Activated CD8-positive, alpha-beta memory T cell treated with anti-CD3 and anti-CD28 coated beads, Interleukin-2, amount 10 ng/mL, durations not matched to agents 7 days and 5 days (primary cell): ENCODE measurements at regions not wholly inside any gene's neighbourhood (a gene's known extent, or its start where the extent isn't known, plus 50 kb on each side); places are given as distances from the start of the nearest gene placed in this dataset.

Source experiments
- ATAC-seq: fragments of 150-1000 bp; cut with Tn5 transposase; one replicate; pipeline ENCODE4 v1.10.0; 2021; ENCODE audit warnings: moderate library complexity
- CTCF ChIA-PET: fragments of 350-600 bp; sonication (Branson Sonifier 250); formaldehyde crosslinking; loops from one replicate; lab custom pipeline; 2021; ENCODE audit warnings: antibody characterized with exemption; lab: Charles Lee
- DNase-seq: peaks from one replicate; pipeline ENCODE4 v3.0.0-alpha.2; 2020
- H3K27ac Mint-ChIP-seq: one replicate; pipeline ENCODE4 v1.8.0; 2021; ENCODE audit warnings: mild to moderate bottlenecking, mixed read lengths
- H3K27me3 Mint-ChIP-seq: one replicate; pipeline ENCODE4 v1.8.0; 2021; ENCODE audit warnings: mixed read lengths
- H3K36me3 Mint-ChIP-seq: one replicate; pipeline ENCODE4 v1.8.0; 2021; ENCODE audit warnings: mild to moderate bottlenecking, mixed read lengths
- H3K4me1 Mint-ChIP-seq: one replicate; pipeline ENCODE4 v1.8.0; 2021; ENCODE audit warnings: mixed read lengths
- H3K4me3 Mint-ChIP-seq: one replicate; pipeline ENCODE4 v1.8.0; 2021; ENCODE audit warnings: mild to moderate bottlenecking, moderate library complexity, mixed read lengths
- H3K9me3 Mint-ChIP-seq: one replicate; pipeline ENCODE4 v1.8.0; 2022; ENCODE audit warnings: low read depth, mixed read lengths

- CTCF ChIA-PET = no interaction called here
- Mint-ChIP-seq H3K36me3 (no peaks in the 10 kb centered on the region), H3K27me3 (no peaks in the 10 kb centered on the region), H3K27ac (no peak overlapping the region), H3K4me3 (no peak overlapping the region), H3K9me3 (no peaks in the 10 kb centered on the region), H3K4me1 (no peaks in the 10 kb centered on the region)
- DNase-seq = no peak
- ATAC-seq = no peak
Observed at GRCh38 chr9:16316456-16316855, 554.0 kb downstream of the BNC2 start.

GRCh38 chr9:16316911-16317817, 553.3 kb downstream of the BNC2 start:
- Mint-ChIP-seq H3K27ac (no peak overlapping the region), H3K36me3 (no peaks in the 10 kb centered on the region)
- ATAC-seq = no peak

GRCh38 chr9:16318516-16319060, 551.9 kb downstream of the BNC2 start:
- Mint-ChIP-seq H3K4me3 (no peak overlapping the region), H3K9me3 (no peaks in the 10 kb centered on the region), H3K27me3 (no peaks in the 10 kb centered on the region), H3K4me1 (no peaks in the 10 kb centered on the region), H3K36me3 (no peaks in the 10 kb centered on the region), H3K27ac (no peak overlapping the region)
- no peak for ATAC-seq
- no peak for DNase-seq
- CTCF ChIA-PET = no interaction called here

More at GRCh38 chr9:16316911-16317817, 553.3 kb downstream of the BNC2 start:
- H3K4me1 Mint-ChIP-seq = no peaks in the 10 kb centered on the region
- DNase-seq = no peak
- no peak overlapping the region for H3K4me3 Mint-ChIP-seq
- no peaks in the 10 kb centered on the region for H3K27me3 Mint-ChIP-seq
- CTCF ChIA-PET = no interaction called here
- no peaks in the 10 kb centered on the region for H3K9me3 Mint-ChIP-seq

GRCh38 chr9:16319646-16320045, 550.8 kb downstream of the BNC2 start:
- Mint-ChIP-seq H3K27ac (no peak overlapping the region), H3K27me3 (no peaks in the 10 kb centered on the region), H3K4me3 (no peak overlapping the region), H3K4me1 (no peaks in the 10 kb centered on the region), H3K36me3 (no peaks in the 10 kb centered on the region), H3K9me3 (no peaks in the 10 kb centered on the region)
- no peak for DNase-seq
- no peak for ATAC-seq
- CTCF ChIA-PET = no interaction called here

GRCh38 chr9:16320338-16320902, 550.0 kb downstream of the BNC2 start:
- H3K27ac Mint-ChIP-seq = no peak overlapping the region
- H3K36me3 Mint-ChIP-seq = no peaks in the 10 kb centered on the region
- CTCF ChIA-PET = no interaction called here
- H3K4me3 Mint-ChIP-seq = no peak overlapping the region
- no peaks in the 10 kb centered on the region for H3K9me3 Mint-ChIP-seq
- H3K27me3 Mint-ChIP-seq = no peaks in the 10 kb centered on the region
- no peak for ATAC-seq
- no peak for DNase-seq
- H3K4me1 Mint-ChIP-seq = no peaks in the 10 kb centered on the region

GRCh38 chr9:16321461-16322119, 548.9 kb downstream of the BNC2 start:
- DNase-seq = no peak
- H3K27me3 Mint-ChIP-seq = no peaks in the 10 kb centered on the region
- no peaks in the 10 kb centered on the region for H3K4me1 Mint-ChIP-seq
- no peak for ATAC-seq
- H3K4me3 Mint-ChIP-seq = no peak overlapping the region
- no peaks in the 10 kb centered on the region for H3K9me3 Mint-ChIP-seq
- CTCF ChIA-PET = no interaction called here
- no peak overlapping the region for H3K27ac Mint-ChIP-seq
- no peaks in the 10 kb centered on the region for H3K36me3 Mint-ChIP-seq

- CTCF ChIA-PET = no interaction called here
- H3K27me3 Mint-ChIP-seq = no peaks in the 10 kb centered on the region
- H3K27ac Mint-ChIP-seq = no peak overlapping the region
- no peaks in the 10 kb centered on the region for H3K4me1 Mint-ChIP-seq
- ATAC-seq (no peak), DNase-seq (no peak)
- H3K4me3 Mint-ChIP-seq = no peak overlapping the region
- H3K9me3 Mint-ChIP-seq = no peaks in the 10 kb centered on the region
- no peaks in the 10 kb centered on the region for H3K36me3 Mint-ChIP-seq
Observed at GRCh38 chr9:16322849-16323248, 547.6 kb downstream of the BNC2 start.

GRCh38 chr9:16325966-16326365, 544.5 kb downstream of the BNC2 start:
- Mint-ChIP-seq H3K4me1 (no peaks in the 10 kb centered on the region), H3K27ac (no peak overlapping the region), H3K27me3 (no peaks in the 10 kb centered on the region), H3K9me3 (no peaks in the 10 kb centered on the region), H3K36me3 (no peaks in the 10 kb centered on the region), H3K4me3 (no peak overlapping the region)
- CTCF ChIA-PET = no interaction called here
- DNase-seq (no peak), ATAC-seq (no peak)

GRCh38 chr9:16328349-16328748, 542.1 kb downstream of the BNC2 start:
- no peaks in the 10 kb centered on the region for H3K9me3 Mint-ChIP-seq
- no peak for DNase-seq
- H3K4me3 Mint-ChIP-seq = no peak overlapping the region
- CTCF ChIA-PET = no interaction called here
- no peaks in the 10 kb centered on the region for H3K27me3 Mint-ChIP-seq
- no peaks in the 10 kb centered on the region for H3K36me3 Mint-ChIP-seq
- no peak overlapping the region for H3K27ac Mint-ChIP-seq
- ATAC-seq = no peak
- H3K4me1 Mint-ChIP-seq = no peaks in the 10 kb centered on the region

- no peaks in the 10 kb centered on the region for H3K4me1 Mint-ChIP-seq
- no peak overlapping the region for H3K27ac Mint-ChIP-seq
- H3K9me3 Mint-ChIP-seq = no peaks in the 10 kb centered on the region
- DNase-seq (no peak), ATAC-seq (no peak)
- H3K27me3 Mint-ChIP-seq = no peaks in the 10 kb centered on the region
- no peaks in the 10 kb centered on the region for H3K36me3 Mint-ChIP-seq
- CTCF ChIA-PET = no interaction called here
- H3K4me3 Mint-ChIP-seq = no peak overlapping the region
Observed at GRCh38 chr9:16329671-16330113, 540.8 kb downstream of the BNC2 start.

- no peak overlapping the region for H3K4me3 Mint-ChIP-seq
- no peak for ATAC-seq
Observed at GRCh38 chr9:16331031-16331430, 539.4 kb downstream of the BNC2 start.

GRCh38 chr9:16331527-16331926, 538.9 kb downstream of the BNC2 start:
- Mint-ChIP-seq H3K4me1 (no peaks in the 10 kb centered on the region), H3K27me3 (no peaks in the 10 kb centered on the region), H3K9me3 (peaks cover 4% of the 10 kb centered on the region), H3K4me3 (no peak overlapping the region), H3K27ac (no peak overlapping the region), H3K36me3 (no peaks in the 10 kb centered on the region)
- ATAC-seq (no peak), DNase-seq (no peak)
- CTCF ChIA-PET = no interaction called here

More at GRCh38 chr9:16331031-16331430, 539.4 kb downstream of the BNC2 start:
- no peak for DNase-seq
- no peaks in the 10 kb centered on the region for H3K27me3 Mint-ChIP-seq
- CTCF ChIA-PET = no interaction called here
- no peaks in the 10 kb centered on the region for H3K4me1 Mint-ChIP-seq
- peaks cover 1% of the 10 kb centered on the region for H3K9me3 Mint-ChIP-seq
- no peak overlapping the region for H3K27ac Mint-ChIP-seq
- H3K36me3 Mint-ChIP-seq = no peaks in the 10 kb centered on the region

GRCh38 chr9:16333691-16334090, 536.8 kb downstream of the BNC2 start:
- Mint-ChIP-seq H3K27ac (no peak overlapping the region), H3K27me3 (no peaks in the 10 kb centered on the region), H3K4me3 (no peak overlapping the region), H3K4me1 (no peaks in the 10 kb centered on the region), H3K9me3 (peaks cover 4% of the 10 kb centered on the region), H3K36me3 (no peaks in the 10 kb centered on the region)
- DNase-seq = no peak
- no peak for ATAC-seq
- CTCF ChIA-PET = no interaction called here
